ENCODE measurements at regions not wholly inside any gene's neighbourhood (a gene's known extent, or its start where the extent isn't known, plus 50 kb on each side); places are given as distances from the start of the nearest gene placed in this dataset.

DNA sequence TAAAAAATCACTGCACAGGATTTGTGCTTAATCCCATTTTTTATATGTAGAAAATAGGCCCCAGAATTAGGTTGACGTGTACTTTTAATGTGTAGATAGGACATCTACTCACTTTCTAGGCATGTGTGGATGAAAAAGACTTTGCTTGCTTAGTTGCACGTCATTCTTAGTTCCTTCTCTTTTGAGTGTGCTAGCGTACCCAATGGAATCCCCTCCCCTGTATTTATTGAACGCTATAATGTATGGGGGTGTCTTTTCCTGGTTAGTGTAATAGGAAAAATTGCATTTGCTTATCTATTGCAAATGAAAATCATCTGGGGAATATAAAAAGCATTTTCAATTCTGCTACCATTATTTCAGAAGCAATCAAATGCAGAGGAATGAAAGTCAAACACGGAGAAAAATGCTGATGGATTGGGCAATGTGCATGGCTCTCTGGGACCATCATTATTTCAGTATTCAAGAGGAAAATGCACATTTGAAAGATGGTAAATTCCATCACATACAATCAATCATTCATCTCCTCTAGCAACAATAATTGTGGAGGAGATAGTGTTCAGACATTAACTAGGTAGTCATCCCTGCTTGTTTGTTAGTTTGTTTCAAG, 277.0 kb upstream of the B3GALT2 start:
- no peak for TF ChIP-seq ZFX (IDR thresholded peaks at IDR 0.05; ENCODE audit: borderline replicate concordance)
- TF ChIP-seq CTCF (IDR thresholded peaks at IDR 0.05): no peak
- no peak overlapping the region for H3K27ac ChIP-seq

- TF ChIP-seq CTCF (IDR thresholded peaks at IDR 0.05): no peak
- no peak for TF ChIP-seq ZFX (IDR thresholded peaks at IDR 0.05; ENCODE audit: borderline replicate concordance)
- H3K27ac ChIP-seq: no peak overlapping the region
These were observed 276.4 kb upstream of the B3GALT2 start for GRCh38 chr1:193462629-193463320.

GRCh38 chr1:193458628-193459027, 272.2 kb upstream of the B3GALT2 start:
- TF ChIP-seq ZFX (IDR thresholded peaks at IDR 0.05; ENCODE audit: borderline replicate concordance) (no peak), CTCF (IDR thresholded peaks at IDR 0.05) (no peak)
- no peak overlapping the region for H3K27ac ChIP-seq

GRCh38 chr1:193457676-193458075, 271.3 kb upstream of the B3GALT2 start:
- no peak overlapping the region for H3K27ac ChIP-seq
- no peak for TF ChIP-seq CTCF (IDR thresholded peaks at IDR 0.05)

- TF ChIP-seq CTCF (IDR thresholded peaks at IDR 0.05): no peak
- TF ChIP-seq ZFX (IDR thresholded peaks at IDR 0.05; ENCODE audit: borderline replicate concordance): no peak
- no peak overlapping the region for H3K27ac ChIP-seq
These were observed 270.4 kb upstream of the B3GALT2 start for GRCh38 chr1:193456811-193457280.

- H3K27ac ChIP-seq: no peak overlapping the region
- TF ChIP-seq CTCF (IDR thresholded peaks at IDR 0.05) (no peak), ZFX (IDR thresholded peaks at IDR 0.05; ENCODE audit: borderline replicate concordance) (no peak)
These were observed 265.2 kb upstream of the B3GALT2 start for GRCh38 chr1:193451606-193452005.

DNA sequence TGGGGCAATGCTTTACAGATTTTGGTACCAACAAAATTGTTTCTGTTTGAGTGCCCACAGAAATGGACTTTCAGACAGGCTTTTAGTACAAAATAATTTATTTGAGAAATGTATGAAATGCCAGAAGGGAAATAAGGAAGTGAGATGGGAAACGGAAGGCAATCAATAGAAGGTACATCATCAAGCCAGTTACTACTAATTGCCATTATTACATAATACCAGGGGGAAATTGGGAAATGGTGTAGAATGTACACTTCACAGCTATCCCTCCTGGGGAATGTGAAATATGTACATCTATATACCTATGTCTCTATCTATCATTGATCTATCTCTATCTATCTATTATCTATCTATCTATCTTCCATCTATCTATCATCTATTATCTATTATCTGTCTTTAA, 264.6 kb upstream of the B3GALT2 start:
- no peak for TF ChIP-seq CTCF (IDR thresholded peaks at IDR 0.05)
- TF ChIP-seq ZFX (IDR thresholded peaks at IDR 0.05; ENCODE audit: borderline replicate concordance): no peak
- H3K27ac ChIP-seq: no peak overlapping the region

Measured in 22Rv1 (cell line).